ENCODE measurements at regions not wholly inside any gene's neighbourhood (a gene's known extent, or its start where the extent isn't known, plus 50 kb on each side); places are given as distances from the start of the nearest gene placed in this dataset.
"Not testable (repeated sequence)": the region's sequence is repeated elsewhere in the genome, so short reads cannot be mapped to it uniquely, and the experiment has no call there.

DNA sequence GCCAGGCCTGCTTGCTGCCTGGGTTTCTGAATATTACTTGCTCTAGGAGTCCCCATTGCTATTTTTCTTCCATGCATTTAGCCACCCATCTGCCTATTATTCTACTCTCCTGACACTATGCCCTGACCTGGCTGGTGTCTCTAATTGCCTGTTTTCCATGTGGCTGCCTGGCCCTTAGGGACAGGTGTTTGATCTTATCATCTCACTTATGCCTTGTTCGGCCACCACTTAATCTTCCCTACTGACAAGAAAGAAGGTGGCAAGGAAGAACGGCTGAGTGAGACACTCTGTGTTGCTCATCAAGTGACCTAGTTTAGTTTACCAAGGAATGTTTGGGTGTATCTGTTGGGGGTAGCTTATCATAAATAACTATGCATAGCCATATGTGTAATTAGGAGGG is 50.4 kb upstream of the RAPH1 start:
- FAIRE-seq, result no peak

- no peak for FAIRE-seq
Observed at GRCh38 chr2:203586206-203586605, 51.1 kb upstream of the RAPH1 start.

GRCh38 chr2:203586696-203587095 is 51.6 kb upstream of the RAPH1 start:
- no peak for FAIRE-seq

DNA sequence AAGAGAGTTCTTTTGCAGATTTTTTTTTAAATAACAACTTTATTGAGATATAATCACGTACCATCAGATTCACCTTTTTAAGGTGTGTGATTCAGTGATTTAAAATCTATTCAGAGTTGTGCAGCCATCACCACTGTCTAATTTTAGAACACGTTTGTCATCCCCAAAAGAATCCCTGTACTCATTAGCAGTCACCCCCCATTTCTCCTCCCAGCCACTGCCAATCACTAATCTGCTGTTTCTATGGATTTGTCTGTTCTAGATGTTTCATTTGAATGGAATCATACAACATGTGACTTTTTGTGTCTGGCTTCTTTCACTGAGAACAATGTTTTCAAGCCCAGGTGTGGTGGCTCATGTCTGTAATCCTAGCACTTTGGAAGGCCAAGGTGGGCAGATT is 55.4 kb upstream of the RAPH1 start:
- no peak for FAIRE-seq

- FAIRE-seq, result no peak
Observed at GRCh38 chr2:203591642-203592041, 56.5 kb upstream of the RAPH1 start.

- no peak for FAIRE-seq
Observed at GRCh38 chr2:203592470-203592869, 57.4 kb upstream of the RAPH1 start.

- FAIRE-seq, result no peak
Observed at GRCh38 chr2:203594541-203594940, 59.4 kb upstream of the RAPH1 start.

DNA sequence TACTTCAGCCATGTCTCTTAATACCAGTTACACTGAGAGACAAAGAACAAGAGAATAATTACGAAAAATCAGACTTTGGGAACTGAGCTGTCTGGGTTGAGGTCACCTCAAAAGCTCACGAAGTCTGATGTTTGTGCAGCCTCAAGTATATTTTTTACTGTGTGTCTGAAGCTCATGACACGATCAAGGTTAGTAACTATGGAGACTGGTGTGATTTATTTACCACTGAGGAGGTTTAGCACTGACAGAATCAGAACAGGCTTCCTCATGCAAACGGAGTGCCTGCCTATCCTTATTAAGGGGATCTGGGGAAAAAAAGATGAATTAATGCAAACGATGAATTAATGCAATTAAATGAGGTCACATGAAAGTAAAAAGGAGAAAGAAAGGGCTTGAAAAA is 61.1 kb upstream of the RAPH1 start:
- FAIRE-seq, result no peak

DNA sequence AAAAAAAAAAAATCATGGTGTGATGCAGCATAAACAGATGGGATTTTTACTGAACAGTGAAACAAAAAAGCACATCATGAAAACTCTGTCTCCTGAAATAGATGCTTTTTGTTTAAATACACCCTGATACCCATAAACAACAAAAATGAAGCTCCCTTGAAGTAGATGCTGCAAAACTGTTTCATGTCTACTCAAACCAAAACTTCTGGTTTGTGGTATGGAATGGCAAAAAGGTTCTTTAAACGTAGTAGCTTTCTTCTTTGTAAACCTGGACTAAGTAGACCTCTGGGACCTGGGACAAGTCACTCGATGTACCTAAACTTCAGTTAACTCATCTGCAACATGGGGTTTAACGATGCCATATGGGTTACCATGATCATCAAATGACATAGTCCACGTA is 64.4 kb upstream of the RAPH1 start:
- no peak for FAIRE-seq

DNA sequence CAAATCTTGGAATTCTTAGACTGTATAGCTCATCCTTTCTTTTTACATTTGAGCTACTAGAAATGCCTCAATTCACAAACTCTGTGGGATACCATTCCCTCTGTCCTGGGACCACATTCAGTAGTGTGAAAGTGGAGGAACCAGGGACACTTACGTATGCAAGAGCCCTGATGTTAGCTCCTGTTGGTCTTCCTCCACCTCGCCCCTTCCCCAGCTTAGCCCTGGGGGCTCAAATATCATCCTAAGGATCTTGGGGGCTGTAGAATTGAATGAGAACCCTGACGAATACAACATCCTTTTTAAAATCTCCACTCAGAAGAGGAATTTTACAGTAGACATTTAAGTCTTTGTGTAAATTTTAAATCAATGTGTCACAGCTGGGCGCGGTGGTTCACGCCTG is 65.2 kb upstream of the RAPH1 start:
- FAIRE-seq, result no peak

DNA sequence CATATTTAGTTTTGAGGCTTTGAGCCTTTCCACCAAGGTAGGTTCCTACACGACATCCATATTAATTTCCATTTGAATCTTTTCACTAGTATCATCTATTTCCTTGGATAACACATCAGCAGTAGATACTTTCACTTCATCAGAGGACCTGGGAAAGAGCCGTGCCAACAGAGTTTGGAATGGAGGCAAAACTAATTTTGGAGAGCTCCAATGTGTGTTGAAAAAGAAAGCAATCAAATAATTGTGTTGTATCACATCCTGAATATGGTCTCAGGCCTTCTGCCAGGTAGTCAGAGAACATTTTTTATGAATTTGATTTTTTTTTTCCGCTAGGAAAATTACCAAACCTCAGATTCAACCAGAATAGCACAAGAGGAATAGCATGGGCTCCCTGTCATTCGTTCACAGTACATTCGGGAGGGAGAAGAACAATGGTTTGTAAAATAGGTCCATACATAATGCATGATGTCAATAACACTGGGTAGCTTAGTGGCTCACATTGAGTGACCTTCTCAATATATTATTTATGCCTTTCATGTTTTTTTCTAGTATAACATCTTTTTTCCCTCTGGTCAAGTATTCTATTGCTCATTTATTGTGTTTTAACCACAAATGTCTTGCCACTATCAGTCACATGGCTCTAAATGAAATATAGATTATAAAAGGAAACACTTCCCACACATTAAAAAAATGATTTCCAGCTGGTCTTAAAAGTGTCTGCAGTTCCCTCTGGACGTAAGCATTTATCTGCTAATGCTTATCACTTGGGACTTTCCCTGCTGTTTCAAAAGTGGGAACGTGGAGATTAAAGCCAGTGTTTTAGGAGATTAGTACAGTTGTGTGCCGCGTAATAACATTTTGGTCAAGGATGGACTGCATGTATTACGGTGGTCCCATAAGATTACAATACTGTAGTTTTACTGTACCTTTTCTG is 68.6 kb upstream of the RAPH1 start:
- FAIRE-seq, result no peak

DNA sequence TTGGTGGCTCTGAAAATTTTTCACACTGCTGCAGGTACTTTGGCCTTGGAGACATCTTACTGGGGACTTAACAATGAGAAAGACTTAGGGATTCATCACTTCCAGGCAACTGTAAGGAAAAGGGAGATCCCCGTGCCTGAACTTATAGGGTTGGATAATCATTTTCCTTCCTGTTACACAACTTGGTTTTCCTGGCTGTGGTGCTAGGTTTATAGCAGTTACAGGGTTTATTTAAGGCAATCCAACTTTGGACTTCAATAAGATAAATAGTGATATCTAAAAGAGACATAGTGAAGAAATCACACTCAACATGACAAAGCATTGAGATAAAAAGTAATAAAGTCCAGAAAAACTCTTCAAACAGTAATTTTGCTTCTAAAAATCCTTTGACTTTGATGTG is 70.2 kb upstream of the RAPH1 start:
- no peak for FAIRE-seq

GRCh38 chr2:203606051-203606450 is 71.0 kb upstream of the RAPH1 start:
- no peak for FAIRE-seq

GRCh38 chr2:203610558-203610957 is 75.5 kb upstream of the RAPH1 start:
- no peak for FAIRE-seq

DNA sequence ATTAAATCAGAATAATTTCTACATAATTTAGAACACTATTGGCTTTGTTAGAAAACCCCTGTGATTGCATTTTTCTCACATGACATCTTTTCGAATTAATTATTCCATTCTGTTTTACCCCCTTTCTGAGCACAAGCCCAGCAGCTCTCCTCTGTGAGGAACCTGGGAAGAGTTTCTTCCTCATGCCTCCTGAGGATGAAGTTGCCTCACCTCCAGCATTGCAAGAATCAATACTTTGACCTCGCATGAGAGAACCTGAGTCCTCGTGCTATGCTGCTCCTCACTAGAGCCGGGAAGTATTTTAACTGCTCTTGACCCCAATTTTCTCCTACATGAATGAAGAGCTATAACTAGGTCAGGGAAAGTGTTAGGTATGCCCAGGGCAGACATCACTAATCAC is 77.1 kb upstream of the RAPH1 start:
- FAIRE-seq, result no peak

- FAIRE-seq, result no peak
Observed at GRCh38 chr2:203619267-203619878, 84.3 kb upstream of the RAPH1 start.

DNA sequence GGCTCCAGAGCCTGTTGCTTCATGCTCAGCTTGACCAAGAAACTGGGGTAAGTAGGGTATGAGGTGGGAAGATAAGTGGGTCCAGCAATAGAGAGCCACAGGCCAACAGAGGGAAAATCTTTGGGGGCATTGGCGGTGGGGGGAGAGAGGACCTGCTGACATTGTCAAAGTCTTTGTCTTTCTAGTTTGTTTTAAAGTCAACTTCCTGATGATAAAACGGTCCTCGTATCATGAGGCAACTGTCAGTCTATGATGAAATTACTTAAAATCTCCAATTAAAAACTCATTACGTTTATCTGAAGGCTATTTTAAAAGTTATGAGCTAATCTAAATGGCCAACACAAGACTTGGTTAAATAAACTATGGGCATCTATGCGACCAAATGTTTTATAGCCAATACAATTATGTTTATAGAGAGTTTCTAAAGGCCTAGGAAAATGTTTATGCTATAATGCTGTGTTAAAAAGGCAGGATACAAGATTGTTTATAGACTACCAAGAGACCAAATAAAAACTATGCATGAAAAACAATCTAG is 84.4 kb upstream of the CD28 start:
- FAIRE-seq, result no peak

- no peak for FAIRE-seq
Observed at GRCh38 chr2:203623096-203623495, 83.3 kb upstream of the CD28 start.

DNA sequence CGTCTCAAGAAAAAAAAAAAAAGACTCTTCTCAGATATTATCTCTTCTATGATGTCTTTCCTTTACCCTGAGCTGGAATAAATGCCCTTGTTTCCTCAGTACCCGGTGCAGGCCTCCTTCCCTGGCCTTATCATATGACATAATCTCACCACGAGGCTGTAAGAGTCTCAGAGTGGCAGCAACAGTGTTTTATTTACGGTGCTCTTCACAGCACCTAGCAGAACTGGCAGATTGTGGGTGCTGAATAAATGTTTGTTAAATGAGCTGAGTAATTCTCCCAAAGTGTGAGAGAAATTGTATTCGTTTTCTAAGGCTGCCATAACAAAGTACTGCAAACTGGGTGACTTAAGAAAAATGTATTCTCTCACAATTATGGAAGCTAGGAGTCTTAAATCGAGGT is 82.8 kb upstream of the CD28 start:
- no peak for FAIRE-seq

- FAIRE-seq, result no peak
Observed at GRCh38 chr2:203625701-203626100, 80.7 kb upstream of the CD28 start.

GRCh38 chr2:203626247-203626646 is 80.2 kb upstream of the CD28 start:
- not testable (repeated sequence) for FAIRE-seq

GRCh38 chr2:203626952-203627681 is 79.3 kb upstream of the CD28 start:
- FAIRE-seq, result no peak

GRCh38 chr2:203629699-203630098 is 76.7 kb upstream of the CD28 start:
- FAIRE-seq, result no peak

Measured in G401.6 (cell line).